ENCODE measurements at regions not wholly inside any gene's neighbourhood (a gene's known extent, or its start where the extent isn't known, plus 50 kb on each side); places are given as distances from the start of the nearest gene placed in this dataset.

DNA sequence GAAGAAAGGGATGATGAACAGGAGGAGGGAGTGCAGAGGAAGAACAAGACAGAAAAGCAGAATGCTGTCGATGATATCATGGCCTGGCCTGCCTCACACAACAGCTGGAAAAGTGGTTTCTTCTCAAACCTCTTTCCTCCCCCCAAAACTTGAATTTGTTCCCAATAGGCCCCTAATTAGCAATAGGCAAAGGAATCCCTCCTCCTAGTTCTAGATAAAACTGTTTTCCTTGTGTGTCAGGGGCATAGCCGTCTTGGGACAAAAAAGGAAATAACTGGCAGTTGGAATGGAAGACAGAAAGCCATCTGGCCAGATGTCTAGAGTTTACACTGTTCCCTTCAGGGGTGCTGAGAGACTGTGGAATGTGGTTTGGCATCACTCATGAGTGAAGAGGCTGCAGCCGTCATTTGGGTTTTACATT is 177.8 kb upstream of the C1QTNF7 start:
- TF ChIP-seq MYB (IDR thresholded peaks at IDR 0.05; ENCODE audit: borderline replicate concordance, low read depth, low read length) = no peak
- TF ChIP-seq KAT2A (conservative IDR thresholded peaks at IDR 0.05; ENCODE audit: control insufficient read depth, low read depth, low read length) = no peak
- TF ChIP-seq TAF1 (IDR thresholded peaks at IDR 0.05; ENCODE audit: borderline replicate concordance, low read depth, low read length) = no peak
- no peak for TF ChIP-seq TCF12 (IDR thresholded peaks at IDR 0.05; ENCODE audit: low read depth, low read length)
- TF ChIP-seq NR2C1 (IDR thresholded peaks at IDR 0.05) = no peak
- no peak for TF ChIP-seq BHLHE40 (IDR thresholded peaks at IDR 0.05; ENCODE audit: borderline replicate concordance in 1 of 2, low read depth in 2 of 2, low read length in 1 of 2)
- H2AFZ ChIP-seq (ENCODE audit: control insufficient read depth, low read depth, low read length) = no peak overlapping the region
- H3K36me3 ChIP-seq (ENCODE audit: control insufficient read depth in 2 of 2, insufficient read depth in 2 of 2, low read length in 1 of 2) = no peaks in the 10 kb centered on the region
- H3K4me3 ChIP-seq = no peak overlapping the region
- H3K27ac ChIP-seq (ENCODE audit: control insufficient read depth, insufficient read depth) = no peak overlapping the region
- in situ Hi-C loops (cut with MboI) = no loop called here
- peaks cover 6% of the 10 kb centered on the region for H3K4me1 ChIP-seq (ENCODE audit: control insufficient read depth, insufficient read depth, low read length)
- DNase-seq (ENCODE audit: low read depth, low spot score) = no peak
- no TSS peak for BruUV-seq (replicated peaks)
- intact Hi-C loops (cut with micrococcal nuclease; ENCODE audit: unreplicated experiment) = no loop called here
- H3K27me3 ChIP-seq (replicated peaks in 1 of 2; ENCODE audit: control insufficient read depth in 2 of 2, insufficient read depth in 2 of 2, low read length in 1 of 2) = no peaks in the 10 kb centered on the region
- ChIA-PET RAD21 (ENCODE audit: unreplicated experiment) (no interaction called here), POLR2A (interaction anchor here (0.7 kb wide), 1 partner anchor 842 kb away, joined by 4 read pairs; no protein-coding TSS in a partner anchor), CTCF (interaction anchor here (0.9 kb wide), 1 partner anchor 208 kb away, joined by 3 read pairs; no protein-coding TSS in a partner anchor), SMC1A (ENCODE audit: uncharacterized antibody, unreplicated experiment) (no interaction called here)
- ATAC-seq = no peak
- no peak overlapping the region for H3K4me2 ChIP-seq (ENCODE audit: control insufficient read depth, insufficient read depth)
- H3K79me2 ChIP-seq (ENCODE audit: control insufficient read depth, insufficient read depth, low read length) = no peaks in the 10 kb centered on the region
- H3K9me3 ChIP-seq (replicated peaks; ENCODE audit: control insufficient read depth, insufficient read depth, low read length) = no peaks in the 10 kb centered on the region
- FAIRE-seq = no peak
- H3K9ac ChIP-seq (ENCODE audit: control insufficient read depth, insufficient read depth, low read length) = no peak overlapping the region
- no peaks in the 10 kb centered on the region for H4K20me1 ChIP-seq (ENCODE audit: control insufficient read depth, insufficient read depth)
- WGBS (ENCODE audit: insufficient coverage, insufficient replicate concordance, low lambda C conversion rate, missing lambda C conversion rate) = 80% methylated on average over 3 of the region's 3 CpGs

DNA sequence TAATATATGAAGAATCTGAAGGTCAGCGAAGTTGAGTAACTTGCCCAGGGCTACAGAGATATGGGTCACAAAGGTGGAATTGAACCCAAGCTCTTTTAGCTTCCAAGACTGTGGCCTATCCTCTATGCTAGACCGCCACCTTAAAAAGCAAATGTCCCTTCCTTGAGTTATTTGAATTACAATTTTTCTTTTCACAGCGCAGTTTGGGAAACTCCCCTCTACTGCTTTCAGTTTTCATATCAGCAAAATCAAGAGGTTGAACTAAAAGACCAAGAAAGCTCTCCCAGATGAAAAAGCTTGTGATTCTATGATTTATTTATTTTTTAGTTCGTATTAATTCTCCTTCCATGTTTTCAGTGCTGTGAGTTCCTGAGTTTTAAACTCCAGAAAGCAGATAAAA is 174.5 kb upstream of the C1QTNF7 start:
- H3K4me2 ChIP-seq (ENCODE audit: control insufficient read depth, insufficient read depth) = no peak overlapping the region
- no peak overlapping the region for H3K27ac ChIP-seq (ENCODE audit: control insufficient read depth, insufficient read depth)
- TF ChIP-seq BACH1 (IDR thresholded peaks at IDR 0.05; ENCODE audit: borderline replicate concordance) = no peak
- 0 out of 2 replicates have a peak, but pooled peaks have one; percentile 22 for TF ChIP-seq CBX5 (IDR thresholded peaks at IDR 0.05; ENCODE audit: low read depth)
- TF ChIP-seq NR2C2 (IDR thresholded peaks at IDR 0.05; ENCODE audit: borderline replicate concordance, control insufficient read depth, insufficient read length, low read depth) = no peak
- TF ChIP-seq JUNB (IDR thresholded peaks at IDR 0.05) = 0 out of 2 replicates have a peak, but pooled peaks have one; percentile 11
- TF ChIP-seq IRF4 (IDR thresholded peaks at IDR 0.05; ENCODE audit: low read depth, low read length) = no peak
- TF ChIP-seq KAT2A (conservative IDR thresholded peaks at IDR 0.05; ENCODE audit: control insufficient read depth, low read depth, low read length) = no peak
- H3K4me3 ChIP-seq = no peak overlapping the region
- H3K4me1 ChIP-seq (ENCODE audit: control insufficient read depth, insufficient read depth, low read length) = peaks cover 6% of the 10 kb centered on the region
- ChIA-PET SMC1A (ENCODE audit: uncharacterized antibody, unreplicated experiment) (interaction anchor here (0.5 to 1.5 kb wide), 8 partner anchors 11 to 145 kb away, joined by 3 to 7 read pairs (median 3); no protein-coding TSS in a partner anchor), RAD21 (ENCODE audit: unreplicated experiment) (interaction anchor here (0.8 to 1.2 kb wide), 3 partner anchors 15 to 399 kb away, joined by 3 to 4 read pairs (median 3); no protein-coding TSS in a partner anchor), CTCF (interaction anchor here (0.5 to 3.2 kb wide), 11 partner anchors 11 to 205 kb away, joined by 3 to 12 read pairs (median 4); no protein-coding TSS in a partner anchor), POLR2A (interaction anchor here (1.1 to 1.5 kb wide), 3 partner anchors 41 to 398 kb away, joined by 3 read pairs; no protein-coding TSS in a partner anchor)
- H3K36me3 ChIP-seq (ENCODE audit: control insufficient read depth in 2 of 2, insufficient read depth in 2 of 2, low read length in 1 of 2) = no peaks in the 10 kb centered on the region
- BruUV-seq (replicated peaks) = no TSS peak
- FAIRE-seq = no peak
- intact Hi-C loops (cut with micrococcal nuclease; ENCODE audit: unreplicated experiment) = no loop called here
- no peaks in the 10 kb centered on the region for H4K20me1 ChIP-seq (ENCODE audit: control insufficient read depth, insufficient read depth)
- in situ Hi-C loops (cut with MboI) = no loop called here
- H3K79me2 ChIP-seq (ENCODE audit: control insufficient read depth, insufficient read depth, low read length) = no peaks in the 10 kb centered on the region
- ATAC-seq = peak; percentile 94
- no peaks in the 10 kb centered on the region for H3K27me3 ChIP-seq (replicated peaks in 1 of 2; ENCODE audit: control insufficient read depth in 2 of 2, insufficient read depth in 2 of 2, low read length in 1 of 2)
- H3K9ac ChIP-seq (ENCODE audit: control insufficient read depth, insufficient read depth, low read length) = no peak overlapping the region
- no peaks in the 10 kb centered on the region for H3K9me3 ChIP-seq (replicated peaks; ENCODE audit: control insufficient read depth, insufficient read depth, low read length)
- DNase-seq (ENCODE audit: low read depth, low spot score) = peak; percentile 13
- H2AFZ ChIP-seq (ENCODE audit: control insufficient read depth, low read depth, low read length) = peak overlapping the region; percentile 15; the same call in 1 of the 2 replicates
- 27% methylated on average over 4 of the region's 4 CpGs for WGBS (ENCODE audit: insufficient coverage, insufficient replicate concordance, low lambda C conversion rate, missing lambda C conversion rate)
